GM12878 (cell line): ENCODE measurements at regions not wholly inside any gene's neighbourhood (a gene's known extent, or its start where the extent isn't known, plus 50 kb on each side); places are given as distances from the start of the nearest gene placed in this dataset.

Source experiments
- ATAC-seq: fragments of 200-7000 bp; cut with Tn5 transposase; 3 replicates; pipeline ENCODE4 v1.9.1; 2020; ENCODE audit warnings: mild to moderate bottlenecking, moderate library complexity
- BruUV-seq: library from RNA; stranded (reverse); fragments of 400-500 nt; replicated peaks from 2 replicates; lab custom pipeline; 2021; lab: Mats Ljungman, UMichigan
- CTCF ChIA-PET: fragments of 300-600 bp; sonication (Branson Sonifier 250); formaldehyde crosslinking; extraction: SDS; loops from one replicate; lab custom pipeline; 2021; ENCODE audit warnings: inconsistent platforms; lab: Yijun Ruan, JAX
- POLR2A ChIA-PET: fragments of 350-600 bp; formaldehyde crosslinking; extraction: SDS; loops from one replicate; lab custom pipeline; 2021; ENCODE audit warnings: inconsistent platforms; lab: Charles Lee
- RAD21 ChIA-PET: fragments of 300-600 bp; sonication (Branson Sonifier 250); formaldehyde crosslinking; loops from one replicate; lab custom pipeline; 2023; ENCODE audit warnings: antibody characterized with exemption; ENCODE audit not compliant: unreplicated experiment; lab: Charles Lee
- SMC1A ChIA-PET: fragments of 300-600 bp; sonication (Branson Sonifier 250); formaldehyde crosslinking; loops from one replicate; lab custom pipeline; 2023; ENCODE audit not compliant: unreplicated experiment, uncharacterized antibody; lab: Charles Lee
- DNase-seq: peaks from one replicate; pipeline ENCODE4 v3.0.0-alpha.2; 2011; ENCODE audit warnings: low read depth, low spot score
- FAIRE-seq: peaks from 3 replicates; lab custom pipeline; 2011; peaks lifted over from hg19 to GRCh38; lab: Jason Lieb, UNC
- H2AFZ ChIP-seq: 2 replicates; pipeline ENCODE4 v1.6.0; 2011; ENCODE audit warnings: low read depth, low read length, control low read depth; ENCODE audit not compliant: control insufficient read depth
- H3K27ac ChIP-seq: 2 replicates; pipeline ENCODE4 v1.5.1; 2011; ENCODE audit warnings: control low read depth; ENCODE audit not compliant: control insufficient read depth, insufficient read depth
- H3K27me3 ChIP-seq, 2 experiments: replicated peaks in 1 of 2; 2 replicates each; pipeline versions ENCODE4 v1.6.0 to v1.6.1; 2011; ENCODE audit warnings: low read length in 1 of 2; ENCODE audit not compliant: control insufficient read depth in 2 of 2, insufficient read depth in 2 of 2
- H3K36me3 ChIP-seq, 2 experiments: 2 replicates each; pipeline ENCODE4 v1.5.1; 2011; ENCODE audit warnings: low read length in 1 of 2; ENCODE audit not compliant: control insufficient read depth in 2 of 2, insufficient read depth in 2 of 2
- H3K4me1 ChIP-seq: 2 replicates; pipeline ENCODE4 v1.6.1; 2011; ENCODE audit warnings: mild to moderate bottlenecking, low read length, moderate library complexity, mixed read lengths; ENCODE audit not compliant: control insufficient read depth, insufficient read depth
- H3K4me2 ChIP-seq: 2 replicates; pipeline ENCODE4 v1.6.0; 2011; ENCODE audit warnings: control low read depth; ENCODE audit not compliant: control insufficient read depth, insufficient read depth
- H3K4me3 ChIP-seq: fragments of 200-600 bp; sonication (generic); 2 replicates; pipeline ENCODE4 v1.5.1; 2016
- H3K79me2 ChIP-seq: 2 replicates; pipeline ENCODE4 v1.6.0; 2011; ENCODE audit warnings: low read length; ENCODE audit not compliant: control insufficient read depth, insufficient read depth
- H3K9ac ChIP-seq: 2 replicates; pipeline ENCODE4 v1.8.0; 2011; ENCODE audit warnings: low read length, control low read depth, mixed read lengths; ENCODE audit not compliant: control insufficient read depth, insufficient read depth
- H3K9me3 ChIP-seq: replicated peaks from 3 replicates; pipeline ENCODE4 v1.5.1; 2011; ENCODE audit warnings: mild to moderate bottlenecking, low read length; ENCODE audit not compliant: control insufficient read depth, insufficient read depth
- H4K20me1 ChIP-seq: 2 replicates; pipeline ENCODE4 v1.6.0; 2011; ENCODE audit not compliant: control insufficient read depth, insufficient read depth
- BMI1 ChIP-seq: fragments of 450-650 bp; IDR thresholded peaks from 2 replicates; pipeline ENCODE4 v1.6.1; 2016; ENCODE audit warnings: mild to moderate bottlenecking, moderate library complexity, borderline replicate concordance
- CHD2 ChIP-seq: IDR thresholded peaks from 2 replicates; pipeline ENCODE4 v1.6.1; 2011; ENCODE audit warnings: low read depth, low read length, improper control_type of control experiment, borderline replicate concordance
- GATAD2B ChIP-seq: fragments of 450-650 bp; conservative IDR thresholded peaks from 2 replicates; pipeline ENCODE4 v1.6.1; 2017; ENCODE audit warnings: low read depth, mild to moderate bottlenecking, moderate library complexity
- JUNB ChIP-seq: IDR thresholded peaks from 2 replicates; pipeline ENCODE4 v1.6.1; 2016; ENCODE audit warnings: antibody characterized with exemption, mild to moderate bottlenecking
- MEF2B ChIP-seq: fragments of 450-650 bp; IDR thresholded peaks from 2 replicates; pipeline ENCODE4 v1.6.1; 2018; ENCODE audit warnings: mild to moderate bottlenecking, moderate library complexity; ENCODE audit not compliant: partially characterized antibody, poor library complexity, severe bottlenecking
- MTA3 ChIP-seq: IDR thresholded peaks from 2 replicates; pipeline ENCODE4 v1.6.1; 2012; ENCODE audit warnings: low read length, inconsistent platforms, borderline replicate concordance
- MYB ChIP-seq: fragments of 150-350 bp; IDR thresholded peaks from 2 replicates; pipeline ENCODE4 v1.6.1; 2014; ENCODE audit warnings: mild to moderate bottlenecking, low read depth, low read length, borderline replicate concordance
- MYC ChIP-seq: IDR thresholded peaks from 2 replicates; pipeline ENCODE4 v1.6.1; 2011; ENCODE audit warnings: mild to moderate bottlenecking, low read length, moderate library complexity, inconsistent platforms; ENCODE audit not compliant: insufficient read depth, insufficient replicate concordance, insufficient read length, severe bottlenecking
- POLR2AphosphoS2 ChIP-seq: IDR thresholded peaks from 2 replicates; pipeline ENCODE4 v1.6.1; 2011; ENCODE audit warnings: low read depth, mild to moderate bottlenecking, low read length, improper control_type of control experiment, moderate library complexity
- SP1 ChIP-seq: IDR thresholded peaks from one replicate; pipeline ENCODE4 v1.6.1; 2011; ENCODE audit warnings: low read depth, low read length
- SPI1 ChIP-seq: IDR thresholded peaks from 2 replicates; pipeline ENCODE4 v1.6.1; 2011; ENCODE audit warnings: low read depth, mild to moderate bottlenecking, low read length, moderate library complexity, borderline replicate concordance; ENCODE audit not compliant: insufficient read depth
- SUPT20H ChIP-seq: IDR thresholded peaks from 2 replicates; pipeline ENCODE4 v1.6.1; 2011; ENCODE audit warnings: low read depth, mild to moderate bottlenecking, low read length, moderate library complexity, borderline replicate concordance; ENCODE audit not compliant: control insufficient read depth
- WGBS: methylation state at CpG from one replicate; pipeline ENCODE4 v1.1.6; 2016; ENCODE audit warnings: low lambda C conversion rate; ENCODE audit not compliant: insufficient replicate concordance, insufficient coverage; ENCODE audit errors: missing lambda C conversion rate; 5-methylcytosine and 5-hydroxymethylcytosine counted together
- in situ Hi-C: fragments of 300-500 bp; cut with MboI; formaldehyde crosslinking; loops from 9 replicates; pipeline ENCODE4 v1.14.3; 2018; ENCODE audit warnings: mixed read lengths
- intact Hi-C: fragments of 100-400 bp; cut with micrococcal nuclease; formaldehyde crosslinking; loops from one replicate; pipeline ENCODE4 v1.14.2; 2022; ENCODE audit not compliant: unreplicated experiment
- TF ChIP-seq, protein P1 (sequence below): fragments of 450-650 bp; formaldehyde crosslinking; IDR thresholded peaks from 2 replicates; pipeline ENCODE4 v1.4.0; 2020; ENCODE audit warnings: mild to moderate bottlenecking, moderate library complexity
- TF ChIP-seq, protein P2 (sequence below): fragments of 150-350 bp; IDR thresholded peaks from 2 replicates; pipeline ENCODE4 v1.6.1; 2014; ENCODE audit warnings: mild to moderate bottlenecking, low read depth, low read length
- TF ChIP-seq, protein P3 (sequence below): IDR thresholded peaks from 2 replicates; pipeline ENCODE4 v1.6.1; 2012; ENCODE audit warnings: low read depth, low read length, improper control_type of control experiment

DNA sequence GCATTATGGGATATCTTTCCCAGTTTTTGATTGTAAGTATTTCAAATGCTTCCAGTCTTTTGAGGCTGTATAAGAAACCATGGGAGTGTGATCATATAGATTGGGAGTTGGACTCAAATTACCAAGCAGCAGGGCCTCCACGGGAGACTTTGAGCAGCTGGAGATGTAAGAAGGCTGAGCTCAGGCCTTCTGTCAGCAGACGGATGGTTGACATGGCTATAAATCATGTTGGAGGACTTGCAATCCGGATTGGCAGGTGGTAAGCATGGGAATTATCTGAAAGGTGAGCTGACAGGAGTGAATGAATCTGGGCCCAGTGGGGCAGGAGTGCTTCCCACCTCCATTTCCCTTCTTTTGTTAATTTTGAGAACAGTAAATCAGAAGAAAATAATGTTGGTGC, 83.2 kb upstream of the PPM1J start:
- H3K4me3 ChIP-seq = no peak overlapping the region
- no peak overlapping the region for H3K9ac ChIP-seq
- POLR2A ChIA-PET = no interaction called here
- SMC1A ChIA-PET = interaction anchor here (1.0 to 13.0 kb wide), 4 partner anchors 31 to 245 kb away, joined by 3 to 178 read pairs (median 5); partner anchors contain the start of gene PPM1J
- TF ChIP-seq BMI1 = no peak
- TF ChIP-seq JUNB = no peak
- TF ChIP-seq MYC = no peak
- no peak for TF ChIP-seq SP1
- TF ChIP-seq MTA3 = no peak
- no peak for TF ChIP-seq MEF2B
- TF ChIP-seq, protein P1, sequence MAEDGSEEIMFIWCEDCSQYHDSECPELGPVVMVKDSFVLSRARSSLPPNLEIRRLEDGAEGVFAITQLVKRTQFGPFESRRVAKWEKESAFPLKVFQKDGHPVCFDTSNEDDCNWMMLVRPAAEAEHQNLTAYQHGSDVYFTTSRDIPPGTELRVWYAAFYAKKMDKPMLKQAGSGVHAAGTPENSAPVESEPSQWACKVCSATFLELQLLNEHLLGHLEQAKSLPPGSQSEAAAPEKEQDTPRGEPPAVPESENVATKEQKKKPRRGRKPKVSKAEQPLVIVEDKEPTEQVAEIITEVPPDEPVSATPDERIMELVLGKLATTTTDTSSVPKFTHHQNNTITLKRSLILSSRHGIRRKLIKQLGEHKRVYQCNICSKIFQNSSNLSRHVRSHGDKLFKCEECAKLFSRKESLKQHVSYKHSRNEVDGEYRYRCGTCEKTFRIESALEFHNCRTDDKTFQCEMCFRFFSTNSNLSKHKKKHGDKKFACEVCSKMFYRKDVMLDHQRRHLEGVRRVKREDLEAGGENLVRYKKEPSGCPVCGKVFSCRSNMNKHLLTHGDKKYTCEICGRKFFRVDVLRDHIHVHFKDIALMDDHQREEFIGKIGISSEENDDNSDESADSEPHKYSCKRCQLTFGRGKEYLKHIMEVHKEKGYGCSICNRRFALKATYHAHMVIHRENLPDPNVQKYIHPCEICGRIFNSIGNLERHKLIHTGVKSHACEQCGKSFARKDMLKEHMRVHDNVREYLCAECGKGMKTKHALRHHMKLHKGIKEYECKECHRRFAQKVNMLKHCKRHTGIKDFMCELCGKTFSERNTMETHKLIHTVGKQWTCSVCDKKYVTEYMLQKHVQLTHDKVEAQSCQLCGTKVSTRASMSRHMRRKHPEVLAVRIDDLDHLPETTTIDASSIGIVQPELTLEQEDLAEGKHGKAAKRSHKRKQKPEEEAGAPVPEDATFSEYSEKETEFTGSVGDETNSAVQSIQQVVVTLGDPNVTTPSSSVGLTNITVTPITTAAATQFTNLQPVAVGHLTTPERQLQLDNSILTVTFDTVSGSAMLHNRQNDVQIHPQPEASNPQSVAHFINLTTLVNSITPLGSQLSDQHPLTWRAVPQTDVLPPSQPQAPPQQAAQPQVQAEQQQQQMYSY = no peak
- no peak for TF ChIP-seq SPI1
- no peak for TF ChIP-seq SUPT20H
- TF ChIP-seq, protein P2, sequence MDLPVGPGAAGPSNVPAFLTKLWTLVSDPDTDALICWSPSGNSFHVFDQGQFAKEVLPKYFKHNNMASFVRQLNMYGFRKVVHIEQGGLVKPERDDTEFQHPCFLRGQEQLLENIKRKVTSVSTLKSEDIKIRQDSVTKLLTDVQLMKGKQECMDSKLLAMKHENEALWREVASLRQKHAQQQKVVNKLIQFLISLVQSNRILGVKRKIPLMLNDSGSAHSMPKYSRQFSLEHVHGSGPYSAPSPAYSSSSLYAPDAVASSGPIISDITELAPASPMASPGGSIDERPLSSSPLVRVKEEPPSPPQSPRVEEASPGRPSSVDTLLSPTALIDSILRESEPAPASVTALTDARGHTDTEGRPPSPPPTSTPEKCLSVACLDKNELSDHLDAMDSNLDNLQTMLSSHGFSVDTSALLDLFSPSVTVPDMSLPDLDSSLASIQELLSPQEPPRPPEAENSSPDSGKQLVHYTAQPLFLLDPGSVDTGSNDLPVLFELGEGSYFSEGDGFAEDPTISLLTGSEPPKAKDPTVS = no peak
- TF ChIP-seq CHD2 = no peak
- no peak for TF ChIP-seq GATAD2B
- no peak for TF ChIP-seq POLR2AphosphoS2
- TF ChIP-seq, protein P3, sequence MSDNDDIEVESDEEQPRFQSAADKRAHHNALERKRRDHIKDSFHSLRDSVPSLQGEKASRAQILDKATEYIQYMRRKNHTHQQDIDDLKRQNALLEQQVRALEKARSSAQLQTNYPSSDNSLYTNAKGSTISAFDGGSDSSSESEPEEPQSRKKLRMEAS = no peak
- TF ChIP-seq MYB = no peak
- intact Hi-C loops (no loop called here), in situ Hi-C loops (no loop called here)
- no peaks in the 10 kb centered on the region for H3K36me3 ChIP-seq
- FAIRE-seq (no peak), ATAC-seq (no peak), DNase-seq (no peak)
- no TSS peak for BruUV-seq
- WGBS = 58% methylated on average over 3 of the region's 3 CpGs
- CTCF ChIA-PET = interaction anchor here (0.6 to 13.6 kb wide), 8 partner anchors 10 to 500 kb away, joined by 3 to 428 read pairs (median 4); partner anchors contain the start of genes LRIG2 and PPM1J
- peaks cover 18% of the 10 kb centered on the region for H3K4me1 ChIP-seq
- H3K9me3 ChIP-seq = no peaks in the 10 kb centered on the region
- H3K27me3 ChIP-seq = no peaks in the 10 kb centered on the region
- no peak overlapping the region for H3K27ac ChIP-seq
- no peak overlapping the region for H2AFZ ChIP-seq
- no peak overlapping the region for H3K4me2 ChIP-seq
- RAD21 ChIA-PET = interaction anchor here (1.0 to 13.1 kb wide), 3 partner anchors 10 to 407 kb away, joined by 4 to 192 read pairs (median 5); partner anchors contain the start of gene PPM1J
- no peaks in the 10 kb centered on the region for H3K79me2 ChIP-seq
- no peaks in the 10 kb centered on the region for H4K20me1 ChIP-seq
